ENCODE measurements at regions not wholly inside any gene's neighbourhood (a gene's known extent, or its start where the extent isn't known, plus 50 kb on each side); places are given as distances from the start of the nearest gene placed in this dataset.

GRCh38 chr11:13595166-13595565, 73.3 kb upstream of the FAR1 start:
- H3K27ac Mint-ChIP-seq, result no peak overlapping the region
- TF ChIP-seq ZNF462 (CRISPR knock-in tag; IDR thresholded peaks at IDR 0.05), result no peak
- no peak for TF ChIP-seq CTCF (conservative IDR thresholded peaks at IDR 0.05; ENCODE audit: low read depth in 2 of 2)
- no peak for TF ChIP-seq ZNF114 (CRISPR knock-in tag; IDR thresholded peaks at IDR 0.05)
- no peak for TF ChIP-seq ETS1 (IDR thresholded peaks at IDR 0.05)
- TF ChIP-seq STAT1 (IDR thresholded peaks at IDR 0.05; ENCODE audit: unreplicated experiment), result no peak
- TF ChIP-seq CREB1 (CRISPR knock-in tag; IDR thresholded peaks at IDR 0.05; ENCODE audit: low read depth), result no peak
- TF ChIP-seq JUNB (IDR thresholded peaks at IDR 0.05; ENCODE audit: unreplicated experiment), result no peak
- TF ChIP-seq NANOG (IDR thresholded peaks at IDR 0.05; ENCODE audit: borderline replicate concordance), result no peak
- no peak for TF ChIP-seq ZNF331 (CRISPR knock-in tag; IDR thresholded peaks at IDR 0.05; ENCODE audit: low read depth)
- TF ChIP-seq EZH2phosphoT487 (IDR thresholded peaks at IDR 0.05; ENCODE audit: unreplicated experiment), result no peak
- no peak for TF ChIP-seq POLR2AphosphoS5 (IDR thresholded peaks at IDR 0.05; ENCODE audit: low read depth)
- Histone ChIP-seq H3K27ac (ENCODE audit: low read depth) (no peak overlapping the region), H3K79me2 (replicated peaks; ENCODE audit: insufficient read depth) (no peaks in the 10 kb centered on the region), H3K4me1 (ENCODE audit: insufficient read depth) (no peaks in the 10 kb centered on the region), H3K27me3 (ENCODE audit: insufficient read depth) (no peaks in the 10 kb centered on the region), H3K36me3 (ENCODE audit: insufficient read depth) (no peaks in the 10 kb centered on the region), H3F3A (replicated peaks; ENCODE audit: low read depth) (no peaks in the 10 kb centered on the region), H3K4me2 (no peak overlapping the region), H4K20me1 (replicated peaks; ENCODE audit: insufficient read depth) (no peaks in the 10 kb centered on the region), H3K4me3 (no peak overlapping the region), H3K9me2 (ENCODE audit: insufficient read depth) (no peaks in the 10 kb centered on the region), H2AFZ (no peak overlapping the region)
- ATAC-seq (no peak), DNase-seq (ENCODE audit: low spot score) (no peak)
- H3K36me3 Mint-ChIP-seq (ENCODE audit: low read depth), result no peaks in the 10 kb centered on the region
- H3K9me3 Mint-ChIP-seq, result peaks cover 5% of the 10 kb centered on the region; the same call in 2 of the 3 replicates
- peaks cover 4% of the 10 kb centered on the region for H3K27me3 Mint-ChIP-seq (ENCODE audit: insufficient read depth, low read depth, poor library complexity)
- no peak overlapping the region for H3K4me3 Mint-ChIP-seq
- no peaks in the 10 kb centered on the region for H3K4me1 Mint-ChIP-seq
